ENCODE measurements at regions not wholly inside any gene's neighbourhood (a gene's known extent, or its start where the extent isn't known, plus 50 kb on each side); places are given as distances from the start of the nearest gene placed in this dataset.

GRCh38 chr4:19024047-19024446, 1002.5 kb upstream of the LCORL start:
- no peak for TF ChIP-seq CTCF (IDR thresholded peaks at IDR 0.05)
- no peak for TF ChIP-seq POLR2A (IDR thresholded peaks at IDR 0.05)
- TF ChIP-seq EP300 (IDR thresholded peaks at IDR 0.05), result no peak
